ENCODE measurements at regions not wholly inside any gene's neighbourhood (a gene's known extent, or its start where the extent isn't known, plus 50 kb on each side); places are given as distances from the start of the nearest gene placed in this dataset.

DNA sequence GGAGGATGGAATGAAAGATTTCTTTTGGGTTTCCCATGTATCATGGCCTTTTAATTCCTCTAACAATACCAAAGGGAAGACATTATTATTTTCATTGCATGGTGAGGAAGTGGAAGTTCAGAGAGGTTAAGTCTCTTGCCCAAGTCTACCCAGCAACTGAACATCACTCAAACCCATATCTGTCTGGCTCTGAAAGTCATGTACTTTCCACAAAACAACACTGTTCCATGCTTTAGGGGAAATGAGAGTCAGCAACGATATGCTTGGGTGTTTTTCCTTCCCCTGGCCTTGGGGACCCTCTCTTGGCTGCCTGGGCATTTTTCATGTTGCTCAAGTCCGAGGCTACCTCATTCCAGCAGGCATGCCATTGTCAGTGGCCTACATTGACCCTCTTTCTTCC, 118.8 kb downstream of the ADTRP start:
- TF ChIP-seq CTCF (conservative IDR thresholded peaks at IDR 0.05; ENCODE audit: low read depth, low read length) (no peak), RFX5 (IDR thresholded peaks at IDR 0.05; ENCODE audit: low read depth, low read length) (no peak), SMC3 (IDR thresholded peaks at IDR 0.05; ENCODE audit: low read depth, low read length) (no peak), MXI1 (IDR thresholded peaks at IDR 0.05; ENCODE audit: borderline replicate concordance, low read depth, low read length) (no peak), ELK1 (IDR thresholded peaks at IDR 0.05; ENCODE audit: borderline replicate concordance, low read depth, low read length) (no peak), MAZ (IDR thresholded peaks at IDR 0.05; ENCODE audit: borderline replicate concordance, low read depth, low read length) (no peak), RAD21 (IDR thresholded peaks at IDR 0.05; ENCODE audit: low read length) (no peak), CHD1 (IDR thresholded peaks at IDR 0.05; ENCODE audit: low read depth, low read length) (no peak), CEBPB (IDR thresholded peaks at IDR 0.05; ENCODE audit: low read depth, low read length) (no peak), POLR2A (IDR thresholded peaks at IDR 0.05; ENCODE audit: low read depth, low read length) (no peak)
